ENCODE measurements at regions not wholly inside any gene's neighbourhood (a gene's known extent, or its start where the extent isn't known, plus 50 kb on each side); places are given as distances from the start of the nearest gene placed in this dataset.

GRCh38 chr5:45098483-45098882, 289.7 kb downstream of the MRPS30 start:
- Histone ChIP-seq H3K27me3 (no peaks in the 10 kb centered on the region), H3K4me3 (no peak overlapping the region), H3K9me3 (no peaks in the 10 kb centered on the region), H3K27ac (no peak overlapping the region), H3K36me3 (peaks cover 4% of the 10 kb centered on the region), H3K4me1 (no peaks in the 10 kb centered on the region)
- intact Hi-C loops (cut with DNase I; ENCODE audit: low total_unique reads) = no loop called here
- no peak for DNase-seq (ENCODE audit: low spot score in 2 of 2)
- TF ChIP-seq, protein P1, sequence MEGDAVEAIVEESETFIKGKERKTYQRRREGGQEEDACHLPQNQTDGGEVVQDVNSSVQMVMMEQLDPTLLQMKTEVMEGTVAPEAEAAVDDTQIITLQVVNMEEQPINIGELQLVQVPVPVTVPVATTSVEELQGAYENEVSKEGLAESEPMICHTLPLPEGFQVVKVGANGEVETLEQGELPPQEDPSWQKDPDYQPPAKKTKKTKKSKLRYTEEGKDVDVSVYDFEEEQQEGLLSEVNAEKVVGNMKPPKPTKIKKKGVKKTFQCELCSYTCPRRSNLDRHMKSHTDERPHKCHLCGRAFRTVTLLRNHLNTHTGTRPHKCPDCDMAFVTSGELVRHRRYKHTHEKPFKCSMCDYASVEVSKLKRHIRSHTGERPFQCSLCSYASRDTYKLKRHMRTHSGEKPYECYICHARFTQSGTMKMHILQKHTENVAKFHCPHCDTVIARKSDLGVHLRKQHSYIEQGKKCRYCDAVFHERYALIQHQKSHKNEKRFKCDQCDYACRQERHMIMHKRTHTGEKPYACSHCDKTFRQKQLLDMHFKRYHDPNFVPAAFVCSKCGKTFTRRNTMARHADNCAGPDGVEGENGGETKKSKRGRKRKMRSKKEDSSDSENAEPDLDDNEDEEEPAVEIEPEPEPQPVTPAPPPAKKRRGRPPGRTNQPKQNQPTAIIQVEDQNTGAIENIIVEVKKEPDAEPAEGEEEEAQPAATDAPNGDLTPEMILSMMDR (IDR thresholded peaks at IDR 0.05) = no peak
- TF ChIP-seq POLR2A (IDR thresholded peaks at IDR 0.05) (no peak), POLR2AphosphoS5 (IDR thresholded peaks at IDR 0.05) (no peak)

GRCh38 chr5:45101146-45101545, 292.4 kb downstream of the MRPS30 start:
- no peaks in the 10 kb centered on the region for H3K9me3 ChIP-seq
- peaks cover 4% of the 10 kb centered on the region for H3K36me3 ChIP-seq
- H3K4me3 ChIP-seq = no peak overlapping the region
- DNase-seq (ENCODE audit: low spot score in 2 of 2) = no peak
- no peaks in the 10 kb centered on the region for H3K27me3 ChIP-seq
- no peak for TF ChIP-seq POLR2AphosphoS5 (IDR thresholded peaks at IDR 0.05)
- TF ChIP-seq, protein P1 (IDR thresholded peaks at IDR 0.05) = no peak
- no peak for TF ChIP-seq POLR2A (IDR thresholded peaks at IDR 0.05)
- intact Hi-C loops (cut with DNase I; ENCODE audit: low total_unique reads) = no loop called here
- no peaks in the 10 kb centered on the region for H3K4me1 ChIP-seq
- H3K27ac ChIP-seq = no peak overlapping the region

- TF ChIP-seq POLR2AphosphoS5 (IDR thresholded peaks at IDR 0.05) (no peak), POLR2A (IDR thresholded peaks at IDR 0.05) (no peak)
- TF ChIP-seq, protein P1 (IDR thresholded peaks at IDR 0.05) = no peak
- H3K9me3 ChIP-seq = no peaks in the 10 kb centered on the region
Measured at GRCh38 chr5:45105491-45105994, 296.8 kb downstream of the MRPS30 start.

DNA sequence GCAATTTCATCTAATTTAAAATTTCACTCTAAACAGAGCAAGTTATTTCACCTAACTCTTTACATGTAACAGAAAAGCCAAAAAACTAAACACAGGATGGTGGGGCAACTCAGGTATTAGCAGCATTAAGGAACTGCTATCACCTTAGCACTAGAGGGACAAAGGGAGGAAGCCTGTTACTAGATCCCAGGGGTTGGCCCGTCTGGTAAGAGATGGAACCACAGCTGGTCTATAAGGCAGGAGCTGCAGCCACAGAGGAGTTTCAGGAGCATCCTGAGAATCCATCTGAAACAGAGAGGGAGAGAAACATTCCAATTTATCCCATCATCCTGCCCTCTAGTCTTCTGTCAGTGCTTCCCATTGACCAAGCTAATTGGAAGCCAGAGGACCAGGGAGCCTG, 300.3 kb downstream of the MRPS30 start:
- Histone ChIP-seq H3K9me3 (no peaks in the 10 kb centered on the region), H3K36me3 (no peaks in the 10 kb centered on the region), H3K27me3 (no peaks in the 10 kb centered on the region), H3K4me3 (no peak overlapping the region), H3K27ac (no peak overlapping the region), H3K4me1 (no peaks in the 10 kb centered on the region)
- intact Hi-C loops (cut with DNase I; ENCODE audit: low total_unique reads) = no loop called here
- TF ChIP-seq POLR2AphosphoS5 (IDR thresholded peaks at IDR 0.05) (no peak), POLR2A (IDR thresholded peaks at IDR 0.05) (no peak)
- TF ChIP-seq, protein P1 (IDR thresholded peaks at IDR 0.05) = no peak
- DNase-seq (ENCODE audit: low spot score in 2 of 2) = no peak

More at GRCh38 chr5:45105491-45105994, 296.8 kb downstream of the MRPS30 start:
- Histone ChIP-seq H3K4me3 (no peak overlapping the region), H3K27me3 (no peaks in the 10 kb centered on the region), H3K27ac (no peak overlapping the region), H3K4me1 (no peaks in the 10 kb centered on the region), H3K36me3 (no peaks in the 10 kb centered on the region)
- no peak for DNase-seq (ENCODE audit: low spot score in 2 of 2)
- intact Hi-C loops (cut with DNase I; ENCODE audit: low total_unique reads) = no loop called here

DNA sequence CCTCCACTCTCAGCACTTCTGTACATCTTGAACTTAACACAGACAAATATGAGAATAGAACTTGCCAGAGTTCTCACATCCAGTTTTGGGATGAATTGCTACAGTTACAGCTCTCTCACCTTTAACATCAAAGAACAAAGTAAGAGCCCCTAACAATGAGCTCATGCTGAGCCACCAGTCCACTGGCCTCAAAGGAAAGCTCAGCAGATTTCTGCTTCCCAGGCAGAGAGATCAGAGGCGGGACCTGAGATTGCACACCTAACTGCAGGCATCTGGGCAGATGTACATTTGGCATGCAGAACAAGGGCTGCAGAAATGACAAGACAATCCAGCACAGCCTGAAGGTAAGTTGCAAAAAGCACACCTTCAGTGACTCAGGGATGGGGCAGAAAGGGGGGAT, 300.9 kb downstream of the MRPS30 start:
- no peaks in the 10 kb centered on the region for H3K36me3 ChIP-seq
- intact Hi-C loops (cut with DNase I; ENCODE audit: low total_unique reads) = no loop called here
- H3K27me3 ChIP-seq = no peaks in the 10 kb centered on the region
- no peak overlapping the region for H3K4me3 ChIP-seq
- H3K9me3 ChIP-seq = no peaks in the 10 kb centered on the region
- H3K27ac ChIP-seq = no peak overlapping the region
- no peak for DNase-seq (ENCODE audit: low spot score in 2 of 2)
- TF ChIP-seq POLR2A (IDR thresholded peaks at IDR 0.05) (no peak), POLR2AphosphoS5 (IDR thresholded peaks at IDR 0.05) (no peak)
- TF ChIP-seq, protein P1 (IDR thresholded peaks at IDR 0.05) = no peak
- no peaks in the 10 kb centered on the region for H3K4me1 ChIP-seq

Data from breast epithelium (tissue), 4 donors.